Fibroblast of lung (primary cell): ENCODE measurements at regions not wholly inside any gene's neighbourhood (a gene's known extent, or its start where the extent isn't known, plus 50 kb on each side); places are given as distances from the start of the nearest gene placed in this dataset.
A peak's percentile ranks its signal among the peaks of the same experiment; 100 is the strongest.

ENCODE experiments used
- DNase-seq, 2 donors: peaks; one replicate each; pipeline versions ENCODE4 v3.0.0 to v3.0.0-alpha.2; 2010; ENCODE audit warnings: low read depth in 2 of 2
- H2AFZ ChIP-seq: 2 replicates; pipeline ENCODE4 v1.5.1; 2012; ENCODE audit warnings: low read length, control low read depth, inconsistent platforms
- H3K27ac ChIP-seq: 2 replicates; pipeline ENCODE4 v1.5.1; 2011; ENCODE audit warnings: low read length, control low read depth; ENCODE audit not compliant: insufficient read depth
- H3K27me3 ChIP-seq: 2 replicates; pipeline ENCODE4 v1.5.1; 2011; ENCODE audit warnings: mild to moderate bottlenecking, low read length; ENCODE audit not compliant: control insufficient read depth, insufficient read depth
- H3K36me3 ChIP-seq: 2 replicates; pipeline ENCODE4 v1.5.1; 2011; ENCODE audit warnings: low read length; ENCODE audit not compliant: control insufficient read depth, insufficient read depth
- H3K4me1 ChIP-seq: 2 replicates; pipeline ENCODE4 v1.5.1; 2011; ENCODE audit warnings: low read length; ENCODE audit not compliant: control insufficient read depth, insufficient read depth; ENCODE audit errors: extremely low read depth
- H3K4me2 ChIP-seq: 2 replicates; pipeline ENCODE4 v1.5.1; 2011; ENCODE audit warnings: low read length, control low read depth; ENCODE audit not compliant: insufficient read depth; ENCODE audit errors: extremely low read depth
- H3K4me3 ChIP-seq, 4 experiments: fragments of 200-600 bp in 1 of 4; sonication (generic) in 1 of 4; replicated peaks in 1 of 4; 2 replicates each; pipeline ENCODE4 v1.5.1; 2011 to 2016; ENCODE audit warnings: low read length in 4 of 4, low read depth in 3 of 4, mild to moderate bottlenecking in 3 of 4, control low read depth in 2 of 4, inconsistent platforms in 1 of 4, mixed read lengths in 1 of 4; ENCODE audit not compliant: insufficient read depth in 1 of 4; ENCODE audit errors: control extremely low read depth in 1 of 4
- H3K79me2 ChIP-seq: 2 replicates; pipeline ENCODE4 v1.5.1; 2012; ENCODE audit warnings: mild to moderate bottlenecking, low read length, inconsistent platforms; ENCODE audit not compliant: control insufficient read depth, insufficient read depth
- H3K9ac ChIP-seq: 2 replicates; pipeline ENCODE4 v1.5.1; 2011; ENCODE audit warnings: mild to moderate bottlenecking, low read length, control low read depth; ENCODE audit not compliant: insufficient read depth
- H3K9me3 ChIP-seq: 2 replicates; pipeline ENCODE4 v1.5.1; 2012; ENCODE audit warnings: low read depth, low read length; ENCODE audit not compliant: control insufficient read depth, insufficient read depth
- H4K20me1 ChIP-seq: 2 replicates; pipeline ENCODE4 v1.5.1; 2011; ENCODE audit warnings: low read length; ENCODE audit not compliant: control insufficient read depth, insufficient read depth; ENCODE audit errors: extremely low read depth
- CTCF ChIP-seq, 2 donors: IDR thresholded peaks in 1 of 2; conservative IDR thresholded peaks in 1 of 2; 1 replicate in 1 of 2; 2 replicates in 1 of 2; pipeline ENCODE4 v1.5.1; 2011 to 2012; ENCODE audit warnings: low read length in 2 of 2, control low read depth in 1 of 2, inconsistent platforms in 1 of 2, low read depth in 1 of 2, mild to moderate bottlenecking in 1 of 2
- EZH2 ChIP-seq: IDR thresholded peaks from 2 replicates; pipeline ENCODE4 v1.5.1; 2012; ENCODE audit warnings: low read length, control low read depth, mild to moderate bottlenecking; ENCODE audit errors: missing control alignments

DNA sequence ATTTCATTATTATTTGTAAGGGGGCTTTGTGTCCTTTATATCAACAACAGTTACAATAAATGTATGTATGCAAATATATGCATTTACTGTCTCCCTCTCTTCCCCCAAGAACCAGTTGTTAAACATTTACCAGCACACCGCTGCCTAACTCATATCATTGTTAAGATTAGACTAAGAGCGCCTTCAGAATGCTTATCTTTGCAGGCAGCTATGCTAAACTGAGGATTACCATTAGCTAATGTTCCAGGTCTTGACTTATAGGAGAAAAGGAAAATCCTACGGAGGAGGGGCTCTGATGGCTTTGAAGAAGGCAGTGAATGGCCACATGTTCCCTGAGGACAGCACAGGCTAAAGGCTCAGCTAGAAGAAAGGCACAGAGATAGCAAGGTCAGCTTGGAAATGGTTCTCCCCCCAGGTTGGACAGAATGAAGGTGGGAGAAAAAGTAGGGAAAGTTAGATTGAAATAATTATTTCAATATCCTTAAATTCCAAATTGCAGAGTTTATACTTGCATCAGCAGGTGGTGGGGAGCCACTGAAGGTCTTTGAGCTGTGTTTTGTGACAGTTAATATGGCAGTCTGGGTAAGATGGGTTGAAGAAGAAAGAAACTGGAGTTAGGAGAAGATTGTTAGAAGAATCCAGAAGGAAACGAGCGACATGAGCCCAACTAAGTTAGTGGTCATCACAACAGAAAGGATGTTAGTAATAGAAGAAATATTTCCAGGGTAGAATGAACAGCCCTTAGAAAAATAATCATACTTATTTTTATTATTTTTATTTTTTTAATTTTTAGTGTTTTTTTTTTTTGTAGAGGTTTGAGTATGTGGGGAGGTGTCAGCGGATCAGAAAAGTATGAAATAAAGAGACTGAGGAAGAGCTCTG, 87.0 kb upstream of the MAF start:
- Histone ChIP-seq H3K79me2 (no peaks in the 10 kb centered on the region), H4K20me1 (no peaks in the 10 kb centered on the region), H3K9me3 (no peaks in the 10 kb centered on the region), H3K27me3 (no peaks in the 10 kb centered on the region), H3K36me3 (no peaks in the 10 kb centered on the region), H3K4me3 (no peak overlapping the region), H3K4me2 (no peak overlapping the region), H3K9ac (no peak overlapping the region), H2AFZ (no peak overlapping the region), H3K27ac (no peak overlapping the region), H3K4me1 (peaks cover 8% of the 10 kb centered on the region)
- peak in 1 of 2 donors; percentile 13 for DNase-seq
- TF ChIP-seq EZH2 (no peak), CTCF (conservative IDR thresholded peaks at IDR 0.05 in 1 of 2, IDR thresholded peaks at IDR 0.05 in 1 of 2; ENCODE audit: low read depth in 1 of 2, low read length in 2 of 2) (no peak)

- H3K27ac ChIP-seq = no peak overlapping the region
- H3K4me2 ChIP-seq = no peak overlapping the region
- no peak overlapping the region for H2AFZ ChIP-seq
- TF ChIP-seq CTCF (conservative IDR thresholded peaks at IDR 0.05 in 1 of 2, IDR thresholded peaks at IDR 0.05 in 1 of 2; ENCODE audit: low read depth in 1 of 2, low read length in 2 of 2) (no peak), EZH2 (no peak)
- H4K20me1 ChIP-seq = no peaks in the 10 kb centered on the region
- H3K36me3 ChIP-seq = no peaks in the 10 kb centered on the region
- DNase-seq = no peak
- H3K4me3 ChIP-seq = no peak overlapping the region
- no peak overlapping the region for H3K9ac ChIP-seq
- H3K27me3 ChIP-seq = no peaks in the 10 kb centered on the region
- H3K79me2 ChIP-seq = no peaks in the 10 kb centered on the region
- no peaks in the 10 kb centered on the region for H3K9me3 ChIP-seq
- H3K4me1 ChIP-seq = peaks cover 5% of the 10 kb centered on the region
Observed at GRCh38 chr16:79685871-79686270, 85.3 kb upstream of the MAF start.

DNA sequence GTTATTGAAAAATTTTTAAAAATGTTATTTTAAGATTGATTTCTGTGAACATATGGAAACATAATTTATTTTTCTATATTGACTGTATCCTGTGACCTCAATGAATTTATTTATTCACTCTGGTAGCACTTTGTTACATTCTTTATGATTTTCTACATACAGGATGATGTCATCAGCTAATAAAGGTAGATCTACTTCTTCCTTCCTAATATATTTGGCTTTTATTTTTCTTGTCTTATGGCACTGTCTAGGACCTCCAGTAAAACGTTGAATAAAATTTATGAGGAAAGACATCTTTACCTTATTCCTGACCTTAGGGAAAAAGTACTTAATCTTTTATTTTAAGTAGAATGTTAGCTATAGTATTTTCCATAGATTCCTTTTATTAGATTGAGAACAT, 78.8 kb upstream of the MAF start:
- Histone ChIP-seq H3K4me1 (peaks cover 2% of the 10 kb centered on the region), H3K9ac (no peak overlapping the region), H4K20me1 (no peaks in the 10 kb centered on the region), H3K27me3 (no peaks in the 10 kb centered on the region), H3K27ac (no peak overlapping the region), H3K9me3 (no peaks in the 10 kb centered on the region), H3K4me3 (no peak overlapping the region), H3K4me2 (no peak overlapping the region), H3K79me2 (no peaks in the 10 kb centered on the region), H3K36me3 (no peaks in the 10 kb centered on the region), H2AFZ (no peak overlapping the region)
- no peak for DNase-seq
- TF ChIP-seq EZH2 (no peak), CTCF (conservative IDR thresholded peaks at IDR 0.05 in 1 of 2, IDR thresholded peaks at IDR 0.05 in 1 of 2; ENCODE audit: low read depth in 1 of 2, low read length in 2 of 2) (no peak)
